Neural progenitor cell (in vitro differentiated cells): ENCODE measurements at regions not wholly inside any gene's neighbourhood (a gene's known extent, or its start where the extent isn't known, plus 50 kb on each side); places are given as distances from the start of the nearest gene placed in this dataset.

Experiments used
- DNase-seq: peaks from one replicate; pipeline ENCODE4 v3.0.0-alpha.2; 2016; ENCODE audit warnings: low spot score
- H2AFZ ChIP-seq: fragments of 200-600 bp; sonication (generic); replicated peaks from 2 replicates; pipeline ENCODE4 v1.6.1; 2016; ENCODE audit warnings: antibody characterized with exemption
- H3F3A ChIP-seq: fragments of 200-600 bp; sonication (generic); 2 replicates; pipeline ENCODE4 v1.6.1; 2016; ENCODE audit warnings: antibody characterized with exemption, low read depth
- H3K27ac ChIP-seq: fragments of 200-600 bp; sonication (generic); 2 replicates; pipeline ENCODE4 v1.5.1; 2016; ENCODE audit warnings: mild to moderate bottlenecking
- H3K27me3 ChIP-seq: fragments of 200-600 bp; sonication (generic); 2 replicates; pipeline ENCODE4 v1.6.1; 2016; ENCODE audit warnings: mild to moderate bottlenecking, moderate library complexity
- H3K36me3 ChIP-seq: fragments of 200-600 bp; sonication (generic); 2 replicates; pipeline ENCODE4 v1.5.1; 2016
- H3K4me1 ChIP-seq: fragments of 200-600 bp; sonication (generic); 2 replicates; pipeline ENCODE4 v1.6.1; 2016; ENCODE audit warnings: mixed run types
- H3K4me2 ChIP-seq: fragments of 200-600 bp; sonication (generic); 2 replicates; pipeline ENCODE4 v1.6.1; 2016
- H3K4me3 ChIP-seq: fragments of 200-600 bp; sonication (generic); 2 replicates; pipeline ENCODE4 v1.5.1; 2016
- H3K79me2 ChIP-seq: fragments of 200-600 bp; sonication (generic); 2 replicates; pipeline ENCODE4 v1.6.1; 2016; ENCODE audit warnings: low read depth
- H3K9ac ChIP-seq: fragments of 200-600 bp; sonication (generic); 2 replicates; pipeline ENCODE4 v1.6.1; 2016
- H3K9me3 ChIP-seq: fragments of 200-600 bp; sonication (generic); 2 replicates; pipeline ENCODE4 v1.5.1; 2016; ENCODE audit warnings: low read depth
- H4K20me1 ChIP-seq: fragments of 200-600 bp; sonication (generic); 2 replicates; pipeline ENCODE4 v1.6.1; 2016; ENCODE audit warnings: low read depth
- H3K27ac Mint-ChIP-seq: 3 replicates; pipeline ENCODE4 v1.8.0; 2021; ENCODE audit warnings: mixed read lengths
- H3K27me3 Mint-ChIP-seq: 2 replicates; pipeline ENCODE4 v1.8.0; 2022; ENCODE audit warnings: low read depth, mild to moderate bottlenecking, inconsistent platforms, moderate library complexity, mixed read lengths; ENCODE audit not compliant: insufficient read depth
- H3K36me3 Mint-ChIP-seq: 3 replicates; pipeline ENCODE4 v1.8.0; 2021; ENCODE audit warnings: mixed read lengths
- H3K4me1 Mint-ChIP-seq: 3 replicates; pipeline ENCODE4 v1.8.0; 2021; ENCODE audit warnings: mixed read lengths
- H3K4me3 Mint-ChIP-seq: 3 replicates; pipeline ENCODE4 v1.8.0; 2021; ENCODE audit warnings: mild to moderate bottlenecking, moderate library complexity, mixed read lengths
- H3K9me3 Mint-ChIP-seq: 3 replicates; pipeline ENCODE4 v1.8.0; 2020; ENCODE audit warnings: mixed read lengths
- CTCF ChIP-seq: fragments of 200-600 bp; sonication (generic); IDR thresholded peaks from 2 replicates; pipeline ENCODE4 v1.5.1; 2017; ENCODE audit warnings: antibody characterized with exemption, mild to moderate bottlenecking
- EZH2 ChIP-seq: fragments of 200-600 bp; sonication (generic); IDR thresholded peaks from 2 replicates; pipeline ENCODE4 v1.6.1; 2017; ENCODE audit warnings: antibody characterized with exemption, mild to moderate bottlenecking, moderate library complexity
- EZH2phosphoT487 ChIP-seq: fragments of 200-600 bp; sonication (generic); IDR thresholded peaks from 2 replicates; pipeline ENCODE4 v1.6.1; 2017; ENCODE audit warnings: antibody characterized with exemption

- TF ChIP-seq CTCF (no peak), EZH2phosphoT487 (no peak), EZH2 (no peak)
- H3K27ac Mint-ChIP-seq: no peak overlapping the region
- H3K27ac ChIP-seq: no peak overlapping the region
- H3F3A ChIP-seq: no peaks in the 10 kb centered on the region
- H3K4me1 ChIP-seq: no peaks in the 10 kb centered on the region
- no peak overlapping the region for H3K9ac ChIP-seq
- no peaks in the 10 kb centered on the region for H3K9me3 Mint-ChIP-seq
- H3K27me3 Mint-ChIP-seq: peaks cover 3% of the 10 kb centered on the region
- no peaks in the 10 kb centered on the region for H3K4me1 Mint-ChIP-seq
- no peaks in the 10 kb centered on the region for H3K36me3 Mint-ChIP-seq
- no peaks in the 10 kb centered on the region for H3K36me3 ChIP-seq
- no peak for DNase-seq
- no peak overlapping the region for H3K4me3 Mint-ChIP-seq
- no peak overlapping the region for H2AFZ ChIP-seq
- no peaks in the 10 kb centered on the region for H3K27me3 ChIP-seq
- H3K4me2 ChIP-seq: no peak overlapping the region
- H3K4me3 ChIP-seq: no peak overlapping the region
- no peaks in the 10 kb centered on the region for H3K9me3 ChIP-seq
- no peaks in the 10 kb centered on the region for H4K20me1 ChIP-seq
- H3K79me2 ChIP-seq: no peaks in the 10 kb centered on the region
Measured at GRCh38 chr10:93190372-93190771, 116.7 kb downstream of the CYP26A1 start.

- Histone ChIP-seq H3K27ac (no peak overlapping the region), H2AFZ (no peak overlapping the region), H3F3A (peaks cover 4% of the 10 kb centered on the region), H4K20me1 (no peaks in the 10 kb centered on the region), H3K9ac (no peak overlapping the region), H3K36me3 (no peaks in the 10 kb centered on the region), H3K27me3 (no peaks in the 10 kb centered on the region), H3K4me3 (no peak overlapping the region), H3K9me3 (no peaks in the 10 kb centered on the region), H3K79me2 (no peaks in the 10 kb centered on the region), H3K4me1 (peaks cover 3% of the 10 kb centered on the region), H3K4me2 (no peak overlapping the region)
- no peak for DNase-seq
- no peak overlapping the region for H3K4me3 Mint-ChIP-seq
- H3K36me3 Mint-ChIP-seq: no peaks in the 10 kb centered on the region
- H3K27ac Mint-ChIP-seq: no peak overlapping the region
- H3K9me3 Mint-ChIP-seq: no peaks in the 10 kb centered on the region
- TF ChIP-seq EZH2 (no peak), EZH2phosphoT487 (no peak), CTCF (no peak)
- H3K4me1 Mint-ChIP-seq: peaks cover 3% of the 10 kb centered on the region
- peaks cover 3% of the 10 kb centered on the region for H3K27me3 Mint-ChIP-seq
Measured at GRCh38 chr10:93193906-93194305, 120.2 kb downstream of the CYP26A1 start.

GRCh38 chr10:93198401-93199131 lies 124.9 kb downstream of the CYP26A1 start:
- H3K9me3 ChIP-seq: no peaks in the 10 kb centered on the region
- no peaks in the 10 kb centered on the region for H3K79me2 ChIP-seq
- DNase-seq: peak; percentile 30
- peaks cover 6% of the 10 kb centered on the region for H3F3A ChIP-seq
- H4K20me1 ChIP-seq: no peaks in the 10 kb centered on the region
- H3K4me3 ChIP-seq: no peak overlapping the region
- no peaks in the 10 kb centered on the region for H3K27me3 Mint-ChIP-seq
- H3K4me1 ChIP-seq: peaks cover 10% of the 10 kb centered on the region
- H3K9ac ChIP-seq: no peak overlapping the region
- H3K36me3 ChIP-seq: no peaks in the 10 kb centered on the region
- no peak overlapping the region for H3K27ac ChIP-seq
- H3K27me3 ChIP-seq: no peaks in the 10 kb centered on the region
- peak overlapping the region; percentile 16 for H3K4me3 Mint-ChIP-seq
- peak overlapping the region; percentile 11 for H2AFZ ChIP-seq
- no peak overlapping the region for H3K27ac Mint-ChIP-seq
- peak overlapping the region; percentile 43 for H3K4me2 ChIP-seq
- TF ChIP-seq EZH2: no peak
- TF ChIP-seq EZH2phosphoT487: no peak
- no peak for TF ChIP-seq CTCF
- peaks cover 10% of the 10 kb centered on the region for H3K4me1 Mint-ChIP-seq
- H3K36me3 Mint-ChIP-seq: no peaks in the 10 kb centered on the region
- no peaks in the 10 kb centered on the region for H3K9me3 Mint-ChIP-seq
